HCEC 1CT (cell line): ENCODE measurements at regions not wholly inside any gene's neighbourhood (a gene's known extent, or its start where the extent isn't known, plus 50 kb on each side); places are given as distances from the start of the nearest gene placed in this dataset.
"Not testable (repeated sequence)": the region's sequence is repeated elsewhere in the genome, so short reads cannot be mapped to it uniquely, and the experiment has no call there.

Source experiments
- DNase-seq: peaks from one replicate; pipeline ENCODE4 v3.0.0-alpha.2; 2017

GRCh38 chr9:29312327-29312726 lies 1739.0 kb upstream of the C9orf72 start:
- DNase-seq, result no peak

- DNase-seq, result no peak
Observed at GRCh38 chr9:29319736-29320513, 1746.6 kb upstream of the C9orf72 start.

DNA sequence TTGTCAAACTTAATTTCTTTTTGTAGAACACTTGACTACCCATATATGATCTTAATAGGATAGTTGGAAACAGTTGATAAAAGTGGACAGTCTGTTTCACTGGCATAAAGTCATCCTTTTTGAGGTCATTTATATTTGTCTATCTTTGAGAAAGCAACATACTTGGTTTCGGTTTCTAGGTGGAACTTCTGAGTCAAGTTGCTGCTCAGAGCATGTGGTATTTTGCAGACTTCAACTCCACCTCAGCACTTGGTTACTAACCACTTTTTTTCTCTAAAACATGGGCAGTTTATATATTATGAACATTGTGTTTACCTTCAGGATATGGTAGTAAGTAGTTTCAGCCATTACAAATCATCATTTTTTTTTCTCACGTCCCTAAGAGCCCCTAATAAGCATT lies 1749.0 kb upstream of the C9orf72 start:
- peak; percentile 16 for DNase-seq

- DNase-seq, result no peak
Observed at GRCh38 chr9:29325894-29326293, 1752.6 kb upstream of the C9orf72 start.

GRCh38 chr9:29332789-29333188 lies 1759.5 kb upstream of the C9orf72 start:
- DNase-seq, result peak; percentile 68

DNA sequence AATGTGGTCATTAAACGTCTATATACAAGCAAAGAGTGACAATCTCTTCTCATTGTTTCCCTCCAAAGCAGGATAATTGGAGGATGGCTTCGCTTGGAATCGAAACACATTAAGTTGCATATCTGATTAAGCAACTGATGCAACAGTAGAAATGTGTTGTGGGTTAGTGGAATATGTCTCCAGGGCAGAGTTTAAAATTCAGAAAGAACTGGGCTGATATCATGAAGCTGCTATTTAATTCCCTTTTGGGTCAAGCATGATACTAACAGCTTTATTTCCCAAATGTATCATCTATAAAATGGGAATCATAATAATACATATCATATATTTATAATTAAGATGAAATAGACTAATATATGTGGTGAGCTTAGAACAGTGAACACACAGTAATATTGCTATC lies 1763.0 kb upstream of the C9orf72 start:
- no peak for DNase-seq

- DNase-seq, result no peak
Observed at GRCh38 chr9:29339387-29339786, 1766.1 kb upstream of the C9orf72 start.

- DNase-seq, result peak; percentile 9
Observed at GRCh38 chr9:29348999-29349398, 1775.7 kb upstream of the C9orf72 start.

DNA sequence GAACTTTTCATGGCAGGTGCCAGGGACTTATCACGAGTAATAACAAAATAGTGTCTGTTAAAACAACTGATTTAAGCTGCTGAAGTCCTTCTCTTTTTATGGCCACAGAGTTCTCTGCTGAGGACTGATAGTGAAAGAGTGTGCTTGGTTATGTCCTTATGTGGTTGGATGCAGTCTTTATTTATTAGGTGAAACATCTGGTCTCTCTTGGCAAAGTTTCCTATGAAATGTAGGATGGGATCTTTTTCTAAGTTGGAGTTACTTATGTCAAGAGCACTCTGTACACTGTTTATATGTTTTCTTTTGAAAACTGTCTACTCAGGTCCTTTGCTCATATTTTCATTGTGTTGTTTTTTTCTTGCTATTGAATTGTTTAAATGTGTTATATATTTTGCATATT lies 1816.1 kb upstream of the C9orf72 start:
- DNase-seq, result no peak

GRCh38 chr9:29390859-29391258 lies 1817.6 kb upstream of the C9orf72 start:
- DNase-seq, result no peak

DNA sequence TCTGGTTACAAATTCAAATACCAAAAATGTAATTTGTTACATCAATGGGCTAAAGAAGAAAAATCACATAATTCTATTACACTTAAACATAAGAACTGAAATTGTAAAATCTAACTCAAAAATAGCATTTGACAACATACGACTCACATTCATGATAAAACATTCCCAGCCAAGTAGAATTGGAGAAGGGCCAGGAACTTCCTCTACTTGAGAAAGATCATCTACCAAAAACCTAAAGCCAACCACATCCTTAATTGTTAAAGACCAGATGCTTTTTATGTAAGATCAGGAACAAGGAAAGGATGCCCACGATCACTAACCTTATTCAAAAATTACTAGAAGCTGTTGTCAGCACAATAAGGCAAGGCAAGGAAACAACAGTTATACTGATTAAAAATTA lies 1819.8 kb upstream of the C9orf72 start:
- no peak for DNase-seq

- DNase-seq, result no peak
Observed at GRCh38 chr9:29394855-29395254, 1821.6 kb upstream of the C9orf72 start.

DNA sequence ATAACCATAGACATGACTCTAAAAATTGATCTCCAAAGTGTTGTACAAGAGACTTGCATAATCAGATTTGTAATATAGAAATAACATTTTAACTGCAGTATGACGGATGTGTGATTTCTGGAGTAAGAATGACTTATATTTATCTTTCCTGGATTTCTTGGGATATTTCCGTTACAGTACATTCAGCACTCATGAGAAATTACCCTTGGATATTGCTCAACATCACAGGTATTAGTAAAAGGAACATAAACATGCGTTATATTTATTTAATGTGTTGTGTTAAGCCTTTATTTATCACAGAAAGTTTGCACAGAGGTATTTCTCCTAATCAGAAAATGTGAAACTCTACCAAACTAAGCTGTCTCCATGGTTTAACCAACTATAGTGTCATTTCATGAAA lies 1823.9 kb upstream of the C9orf72 start:
- DNase-seq, result no peak

- no peak for DNase-seq
Observed at GRCh38 chr9:29416204-29416603, 1842.9 kb upstream of the C9orf72 start.

GRCh38 chr9:29422438-29422837 lies 1849.2 kb upstream of the C9orf72 start:
- no peak for DNase-seq

DNA sequence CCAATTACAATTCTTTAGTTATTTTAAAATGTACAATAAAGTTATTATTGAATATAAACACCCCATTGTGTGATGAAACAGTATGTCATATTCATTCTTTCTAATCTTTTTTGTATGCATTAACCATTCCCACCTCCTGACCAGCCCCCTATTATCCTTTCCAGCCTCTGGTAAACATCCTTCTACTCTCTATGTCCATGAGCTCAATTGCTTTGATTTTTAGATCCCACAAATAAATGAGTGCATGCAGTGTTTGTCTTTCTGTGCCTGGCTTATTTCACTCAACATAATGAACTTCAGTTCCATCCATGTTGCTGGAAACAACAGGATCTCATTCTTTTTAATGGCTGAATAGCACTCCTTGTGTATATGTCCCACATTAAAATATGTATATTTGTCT lies 1858.9 kb upstream of the C9orf72 start:
- DNase-seq, result no peak

GRCh38 chr9:29432656-29433055 lies 1859.4 kb upstream of the C9orf72 start:
- DNase-seq, result not testable (repeated sequence)

- DNase-seq, result no peak
Observed at GRCh38 chr9:29435368-29435767, 1862.1 kb upstream of the C9orf72 start.

DNA sequence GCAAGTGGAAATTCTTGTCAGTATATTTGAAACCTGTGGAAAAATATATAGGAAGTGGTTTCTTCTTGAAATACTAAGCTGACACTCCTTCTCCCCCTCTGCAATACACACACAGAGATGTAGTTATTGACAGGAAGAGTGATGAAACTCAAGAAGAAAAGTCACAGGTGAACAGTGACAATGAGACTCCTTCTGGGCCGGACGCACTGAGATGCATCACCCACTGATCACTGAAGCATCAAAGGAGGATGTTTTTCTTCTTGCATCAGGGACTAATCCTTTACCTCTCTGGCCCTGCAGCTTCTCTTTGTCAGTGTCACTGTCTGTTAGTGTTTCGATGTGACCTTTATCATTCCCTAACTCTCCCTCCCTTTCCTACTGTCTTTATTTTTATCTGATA lies 1864.2 kb upstream of the C9orf72 start:
- DNase-seq, result no peak

DNA sequence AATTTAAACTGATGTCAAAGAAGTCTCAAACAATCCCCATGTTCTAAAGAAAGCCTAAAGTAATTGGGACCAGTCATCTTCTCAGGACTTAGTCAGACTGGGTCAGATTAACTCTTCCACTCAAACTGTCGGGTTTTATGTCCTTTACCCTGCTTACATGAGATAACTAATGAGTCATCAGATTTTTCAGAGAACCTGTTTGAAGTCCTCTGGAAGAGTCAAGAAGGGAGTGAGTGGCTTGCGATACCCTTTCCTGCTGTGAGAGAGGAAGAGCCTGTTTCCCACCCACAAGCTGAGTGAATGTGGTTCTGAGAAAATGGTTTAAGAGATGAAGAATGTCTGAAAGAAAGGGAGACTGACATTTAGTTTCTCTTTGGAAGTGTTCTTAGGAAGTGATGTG lies 1866.7 kb upstream of the C9orf72 start:
- DNase-seq, result no peak

DNA sequence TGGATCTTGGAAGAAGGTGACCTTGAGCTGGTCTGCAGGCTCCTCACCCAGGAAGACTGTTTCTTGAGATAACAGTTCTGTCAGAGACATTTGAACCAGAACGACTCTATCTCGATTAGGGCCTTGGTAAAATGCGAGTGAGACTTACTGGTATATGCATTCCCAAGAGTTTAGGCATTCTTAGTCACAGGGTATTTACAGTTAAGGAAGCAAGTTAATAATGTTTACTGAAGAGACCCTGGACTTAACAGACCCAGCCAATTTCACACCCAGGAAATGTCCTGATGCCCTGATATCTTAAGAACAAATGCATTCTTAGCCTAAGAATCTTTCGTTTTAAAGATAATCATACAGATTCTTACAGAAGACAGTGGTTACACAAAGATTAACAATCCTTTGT lies 1867.2 kb upstream of the C9orf72 start:
- DNase-seq, result no peak

DNA sequence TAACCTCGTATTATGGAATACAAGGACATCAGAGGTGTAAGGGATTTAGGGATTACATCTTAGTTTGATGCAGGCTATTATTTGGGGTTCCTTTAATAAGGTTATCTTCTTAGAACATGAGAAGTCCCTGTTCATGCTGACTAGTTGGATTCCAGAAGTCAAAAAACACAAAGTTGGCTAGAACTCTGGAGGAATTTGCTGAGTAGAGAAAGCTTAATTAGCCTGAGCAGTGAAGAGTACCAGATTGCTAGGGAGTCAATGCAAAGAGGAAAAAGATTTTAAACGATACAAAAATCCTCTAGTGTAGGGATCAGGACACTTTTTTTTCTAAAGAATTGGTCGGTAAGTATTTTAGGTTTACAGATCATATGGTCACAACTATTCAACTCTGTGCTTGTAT lies 1872.5 kb upstream of the C9orf72 start:
- DNase-seq, result no peak

GRCh38 chr9:29449306-29449705 lies 1876.0 kb upstream of the C9orf72 start:
- no peak for DNase-seq

DNA sequence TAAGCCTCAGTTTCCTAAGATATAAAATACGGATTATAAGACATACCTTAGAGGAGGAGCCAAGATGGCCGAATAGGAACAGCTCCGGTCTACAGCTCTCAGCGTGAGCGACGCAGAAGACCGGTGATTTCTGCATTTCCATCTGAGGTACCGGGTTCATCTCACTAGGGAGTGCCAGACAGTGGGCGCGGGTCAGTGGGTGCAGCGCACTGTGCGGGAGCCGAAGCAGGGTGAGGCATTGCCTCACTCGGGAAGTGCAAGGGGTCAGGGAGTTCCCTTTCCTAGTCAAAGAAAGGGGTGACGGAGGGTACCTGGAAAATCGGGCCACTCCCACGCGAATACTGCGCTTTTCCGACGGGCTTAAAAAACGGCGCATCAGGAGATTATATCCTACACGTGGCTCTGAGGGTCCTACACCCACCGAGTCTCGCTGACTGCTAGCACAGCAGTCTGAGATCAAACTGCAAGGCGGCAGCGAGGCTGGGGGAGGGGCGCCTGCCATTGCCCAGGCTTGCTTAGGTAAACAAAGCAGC lies 1877.1 kb upstream of the C9orf72 start:
- not testable (repeated sequence) for DNase-seq

DNA sequence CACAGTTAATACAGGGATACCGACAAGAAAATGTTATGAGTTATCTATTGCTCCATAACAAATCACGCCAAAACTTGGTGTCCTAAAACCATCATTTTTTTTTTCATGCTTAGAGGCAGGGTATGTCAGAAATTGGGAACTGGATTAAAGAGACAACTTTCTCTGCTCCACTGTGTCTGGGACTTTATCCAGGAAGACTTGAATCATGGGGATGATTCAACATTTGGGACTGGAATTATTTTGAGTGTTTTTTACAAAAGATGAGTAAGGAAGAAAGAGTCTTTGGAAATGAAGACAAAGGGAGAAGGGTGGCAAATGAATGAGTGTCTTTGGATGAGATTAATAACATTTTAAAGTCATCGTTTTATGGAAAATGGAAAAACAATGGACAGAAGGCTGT lies 1883.7 kb upstream of the C9orf72 start:
- no peak for DNase-seq
